ENCODE measurements at regions not wholly inside any gene's neighbourhood (a gene's known extent, or its start where the extent isn't known, plus 50 kb on each side); places are given as distances from the start of the nearest gene placed in this dataset.

DNA sequence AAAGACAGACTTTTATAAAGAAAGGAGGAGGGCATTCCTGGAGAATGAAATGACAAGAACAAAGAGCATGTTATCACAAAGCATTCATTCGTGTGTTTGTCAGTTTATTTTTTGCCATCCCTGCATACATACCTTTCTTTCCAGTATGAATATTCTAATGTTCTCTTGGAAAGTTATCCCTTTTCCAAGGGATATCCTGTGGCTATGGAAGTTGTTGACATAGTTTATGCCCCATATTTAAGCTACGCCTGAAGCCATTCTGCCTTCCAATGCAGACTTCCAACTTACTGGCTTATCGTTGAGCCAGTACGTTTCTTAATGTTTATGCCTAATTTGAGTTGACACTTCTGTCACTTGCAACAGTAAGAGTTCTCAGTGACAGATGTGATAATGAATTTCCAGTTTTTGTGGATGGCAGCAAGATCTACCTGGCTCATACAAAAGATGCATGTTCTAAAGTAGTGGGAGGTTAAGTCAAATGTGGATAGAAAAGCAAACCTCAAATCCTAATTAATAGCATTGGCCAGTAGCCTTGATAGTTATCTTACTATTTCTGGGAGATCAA is 133.3 kb upstream of the ANO3 start:
- no peak for DNase-seq

- peak; percentile 65 for DNase-seq
These were observed 132.4 kb upstream of the ANO3 start for GRCh38 chr11:26199331-26200095.

DNA sequence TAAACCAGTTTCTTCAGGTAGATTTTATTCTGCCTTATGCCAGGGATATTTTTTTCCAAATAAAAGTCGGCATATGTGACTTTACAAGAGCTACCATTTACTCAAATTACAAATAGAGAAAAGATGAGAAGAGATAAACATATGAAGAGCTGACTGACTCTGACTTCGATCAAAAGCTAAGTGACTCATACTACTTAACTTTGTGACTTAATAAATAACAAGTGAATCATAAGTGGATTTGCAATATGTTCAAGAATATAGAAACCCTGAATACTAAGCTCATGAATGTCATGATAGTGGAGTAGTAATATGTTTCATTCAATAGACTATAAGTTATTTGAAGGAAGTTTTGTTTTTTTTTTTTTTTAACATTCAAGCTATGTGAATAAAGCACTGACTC is 130.5 kb upstream of the ANO3 start:
- DNase-seq = peak; percentile 61

GRCh38 chr11:26202754-26203153 is 129.2 kb upstream of the ANO3 start:
- no peak for DNase-seq

DNA sequence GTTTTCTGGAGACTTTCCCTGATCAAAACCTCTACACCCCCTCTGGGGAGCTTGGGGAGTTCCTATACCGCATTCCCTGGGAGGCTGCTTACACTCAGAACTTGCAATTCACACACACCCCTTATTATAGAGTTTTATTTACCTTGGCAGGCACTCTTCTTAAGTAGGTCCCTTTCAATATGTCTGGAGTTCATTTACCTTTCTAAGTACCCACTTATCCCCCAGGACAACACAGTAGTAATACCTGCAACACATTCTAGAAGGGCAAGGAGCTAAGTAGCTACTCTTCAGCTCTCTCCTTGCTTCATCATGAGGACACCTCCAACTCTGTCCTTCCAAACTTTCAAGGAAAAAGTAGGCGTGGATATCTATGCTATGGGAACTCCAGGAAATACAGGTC is 127.8 kb upstream of the ANO3 start:
- DNase-seq = no peak

GRCh38 chr11:26204839-26205238 is 127.1 kb upstream of the ANO3 start:
- DNase-seq = no peak

DNA sequence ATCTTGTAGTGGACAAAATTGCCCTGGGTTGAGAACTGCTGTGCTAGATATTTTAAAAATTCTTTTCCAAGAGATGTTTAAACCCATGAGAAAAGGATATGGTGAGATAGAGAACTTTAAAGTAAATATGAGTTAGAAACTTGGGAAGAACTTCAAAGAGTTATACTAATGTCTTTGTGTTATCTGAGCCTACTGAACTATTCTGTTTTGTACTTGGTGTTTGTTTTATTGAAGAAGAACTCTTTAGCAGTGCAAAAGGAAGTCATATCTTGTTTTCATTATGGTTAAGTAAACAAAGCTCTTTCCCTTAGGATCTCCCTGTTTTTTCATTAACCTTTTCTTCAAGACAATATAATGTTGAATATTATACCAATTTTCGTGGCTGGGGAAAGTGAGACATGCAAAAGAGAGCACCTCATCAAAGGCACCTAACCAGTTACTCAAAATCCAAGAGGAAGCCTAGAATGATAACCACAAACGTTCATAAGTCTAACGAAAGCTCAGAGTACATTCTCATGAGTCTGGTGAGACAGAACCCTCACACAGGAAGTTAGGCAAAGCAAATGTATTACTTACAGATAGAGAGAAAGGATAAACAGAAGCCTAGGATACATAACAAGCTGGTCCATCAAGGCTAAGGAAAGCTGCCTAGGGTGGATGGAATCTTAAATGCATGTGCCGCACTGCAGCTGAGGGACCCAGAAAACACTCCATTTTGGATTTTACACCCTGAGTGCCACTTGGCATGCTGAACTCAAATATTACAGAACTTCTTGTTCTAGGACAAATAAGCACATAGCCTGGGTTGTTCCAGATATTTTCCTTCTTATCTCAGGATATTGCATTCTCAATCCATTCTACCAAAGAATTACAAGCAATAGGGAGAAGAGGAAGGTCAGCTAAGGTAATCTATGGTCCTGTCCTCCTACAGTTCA is 112.5 kb upstream of the ANO3 start:
- DNase-seq = peak; percentile 13

DNA sequence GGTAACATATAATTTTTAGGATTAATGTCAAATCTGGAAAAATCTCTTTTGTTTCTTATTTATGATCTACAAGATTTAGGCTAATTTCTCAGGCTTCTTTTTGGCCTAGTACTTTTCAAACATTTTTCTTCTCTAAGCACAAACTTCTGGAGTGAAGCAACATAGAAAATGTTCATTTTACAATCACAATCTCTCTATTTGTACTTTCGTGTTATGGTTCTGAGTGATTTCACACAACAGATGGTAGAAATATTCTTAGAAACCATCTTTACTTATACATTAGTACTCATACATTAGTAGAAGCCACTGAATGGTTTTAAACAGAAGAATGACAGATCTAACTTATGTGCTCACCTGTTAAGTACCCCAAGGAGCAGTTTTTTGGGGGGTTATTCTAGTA is 106.3 kb upstream of the ANO3 start:
- DNase-seq = no peak

GRCh38 chr11:26227301-26227746 is 104.6 kb upstream of the ANO3 start:
- peak; percentile 72 for DNase-seq

DNA sequence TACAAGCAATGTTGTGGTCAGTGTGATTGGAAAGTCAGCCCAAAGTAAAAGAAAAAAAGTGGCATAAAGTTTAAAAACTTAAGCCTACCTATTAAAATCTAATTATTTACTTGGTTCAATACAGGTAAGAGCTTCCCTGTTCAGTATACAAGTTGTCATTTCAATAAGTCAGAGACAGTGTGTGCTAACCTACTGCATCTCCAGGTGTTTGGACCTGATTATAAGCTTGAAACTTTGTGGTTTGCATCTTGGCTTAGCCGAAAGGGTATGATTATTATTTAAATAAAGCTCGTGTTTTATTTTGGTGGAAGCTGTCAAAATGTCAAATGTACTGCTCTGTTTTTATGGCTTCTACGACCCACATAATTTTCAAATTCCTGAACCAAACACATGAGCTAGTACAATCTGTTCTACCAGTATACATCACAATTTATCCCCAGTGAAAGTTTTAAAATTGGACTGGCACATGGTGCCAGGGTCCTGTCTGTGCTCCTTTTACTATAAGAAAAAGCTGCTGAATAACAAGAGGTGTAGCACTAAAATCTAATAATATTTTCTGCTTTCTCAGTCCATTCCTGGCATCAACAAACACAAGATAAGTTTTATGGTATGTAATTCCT is 103.9 kb upstream of the ANO3 start:
- no peak for DNase-seq

GRCh38 chr11:26228778-26229177 is 103.2 kb upstream of the ANO3 start:
- peak; percentile 49 for DNase-seq

DNA sequence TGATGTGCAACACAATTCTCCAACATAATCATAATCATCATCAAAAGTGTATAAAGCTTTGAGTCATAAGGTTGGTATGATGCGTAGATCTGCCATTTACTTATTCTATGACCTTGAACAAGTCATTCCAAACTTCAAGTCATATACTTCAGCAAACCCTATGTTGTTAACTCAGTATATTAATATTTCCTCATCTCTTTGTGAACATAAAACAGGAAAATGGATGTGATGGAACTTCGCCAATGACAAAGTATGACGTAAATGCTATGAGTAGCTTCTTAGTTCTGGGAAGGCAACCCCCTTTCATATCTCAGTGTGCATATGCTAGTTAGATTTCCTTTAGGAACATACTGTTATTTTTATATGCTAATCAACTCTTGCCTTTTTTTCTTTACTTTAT is 102.7 kb upstream of the ANO3 start:
- DNase-seq = peak; percentile 77

- no peak for DNase-seq
These were observed 101.9 kb upstream of the ANO3 start for GRCh38 chr11:26229981-26230380.

DNA sequence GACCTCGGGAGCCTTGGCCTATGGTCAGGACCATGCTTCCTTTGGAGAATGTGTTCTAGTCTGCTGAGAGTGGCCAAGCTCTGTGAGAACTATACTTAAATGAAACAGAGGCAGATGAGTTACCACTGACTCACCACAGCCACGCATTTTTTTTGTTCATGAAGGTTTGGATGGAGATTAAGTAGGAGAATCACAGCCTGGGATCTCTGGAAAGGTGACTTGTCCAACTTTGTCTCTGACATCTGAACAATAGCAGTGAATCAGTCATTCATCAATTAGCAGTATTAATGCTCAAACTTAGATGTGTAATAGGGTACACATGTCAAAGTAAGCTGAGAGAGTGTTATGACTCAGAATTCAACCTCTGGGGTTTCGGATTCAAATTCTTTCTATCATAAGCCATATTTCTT is 100.7 kb upstream of the ANO3 start:
- DNase-seq = peak; percentile 79

DNA sequence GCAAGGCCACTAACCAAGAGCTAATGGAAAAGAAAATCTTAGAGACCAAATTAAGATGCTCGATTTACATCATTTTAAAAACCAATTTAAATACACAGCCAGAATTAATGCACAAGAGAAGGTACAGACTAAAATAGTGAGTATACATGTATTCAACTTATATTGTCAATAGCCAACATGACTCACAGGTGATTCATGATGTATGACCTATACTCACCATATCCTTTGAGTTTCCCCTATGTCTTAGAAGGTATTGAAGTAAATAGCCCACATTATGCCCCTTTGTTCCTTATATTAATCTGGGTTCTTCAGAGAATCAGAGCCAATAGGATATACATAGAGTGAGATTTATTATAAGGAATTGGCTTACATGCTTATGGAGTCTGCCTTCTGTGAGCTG is 97.5 kb upstream of the ANO3 start:
- peak; percentile 49 for DNase-seq

DNA sequence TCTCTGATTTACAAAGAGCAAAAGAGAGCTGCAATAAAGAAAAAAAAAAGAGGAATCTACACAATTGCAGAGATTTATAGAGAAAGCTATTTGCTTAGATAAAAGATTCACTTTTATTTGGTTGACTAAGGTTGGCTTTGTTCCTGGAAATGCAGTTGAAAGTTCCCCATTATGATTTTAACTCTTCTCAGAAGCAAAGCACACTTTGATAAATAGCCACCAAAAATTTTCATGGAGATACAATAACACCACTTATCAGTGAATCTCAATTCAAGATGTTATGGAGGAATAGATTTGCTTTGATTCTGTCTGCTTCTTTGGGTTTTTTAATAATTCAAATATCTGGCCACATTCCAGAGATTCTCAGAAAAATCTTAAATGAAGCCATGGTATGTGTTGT is 88.5 kb upstream of the ANO3 start:
- DNase-seq = no peak

GRCh38 chr11:26244207-26244606 is 87.7 kb upstream of the ANO3 start:
- DNase-seq = no peak

DNA sequence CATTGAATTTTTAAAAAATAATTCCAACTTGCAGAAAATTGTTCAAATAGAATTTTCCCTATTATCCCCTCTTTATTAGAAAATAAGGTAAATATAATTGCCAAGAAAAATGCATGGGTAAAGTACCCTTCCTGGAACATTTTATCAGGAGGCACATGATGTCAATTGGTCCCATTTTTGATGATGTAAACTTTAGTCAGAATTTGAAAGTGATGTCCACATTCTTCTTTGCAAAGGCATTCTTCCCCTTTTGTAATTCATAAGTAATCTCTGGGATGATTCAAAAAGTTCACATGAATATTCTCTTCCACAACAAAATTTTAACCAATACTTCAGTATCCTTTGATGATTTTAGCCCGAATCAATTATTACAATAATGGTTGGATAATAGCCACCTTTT is 86.9 kb upstream of the ANO3 start:
- DNase-seq = peak; percentile 33

DNA sequence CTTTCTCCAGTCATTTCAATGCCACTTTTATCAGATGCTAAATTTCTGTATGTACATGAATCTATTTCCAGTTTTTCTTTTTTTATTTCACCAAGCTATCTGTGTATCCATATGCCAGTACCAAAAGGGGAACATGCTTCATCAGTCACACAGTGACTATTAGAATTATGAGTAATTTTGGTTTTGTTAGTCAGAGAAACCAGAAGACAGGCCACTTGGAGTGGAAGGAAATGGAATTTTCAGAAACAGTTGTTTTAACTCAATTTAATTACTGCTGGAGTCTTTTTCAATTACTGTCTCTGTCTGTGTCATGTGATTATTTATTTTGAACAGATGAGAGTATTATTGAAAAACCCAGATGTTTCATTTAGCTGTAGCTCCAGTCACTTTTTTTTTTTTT is 84.6 kb upstream of the ANO3 start:
- peak; percentile 75 for DNase-seq

DNA sequence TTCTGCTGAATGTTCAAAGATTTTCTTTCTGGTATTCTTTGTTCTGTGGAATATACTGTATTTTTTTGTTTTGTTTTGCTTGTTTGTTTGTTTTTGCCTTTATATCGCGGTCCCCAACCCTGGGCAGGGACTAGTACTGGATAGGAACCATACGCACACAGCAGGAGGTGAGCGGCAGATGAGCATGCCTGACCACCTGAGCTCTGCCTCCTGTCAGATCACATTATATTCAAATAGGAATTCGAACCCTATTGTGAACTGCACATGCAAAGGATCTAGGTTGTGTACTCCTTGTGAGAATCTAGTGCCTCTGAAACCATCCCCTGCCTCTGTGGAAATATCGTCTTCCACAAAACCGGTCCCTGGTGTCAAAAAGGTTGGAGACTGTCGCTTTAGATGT is 83.3 kb upstream of the ANO3 start:
- DNase-seq = no peak

- DNase-seq = peak; percentile 5
These were observed 77.6 kb upstream of the ANO3 start for GRCh38 chr11:26254378-26254777.

- DNase-seq = no peak
These were observed 68.2 kb upstream of the ANO3 start for GRCh38 chr11:26263769-26264168.

GRCh38 chr11:26264266-26264665 is 67.7 kb upstream of the ANO3 start:
- DNase-seq = no peak

Measured in fibroblast of skin of back (primary cell).